Peyer's patch (tissue), 4 donors: ENCODE measurements at regions not wholly inside any gene's neighbourhood (a gene's known extent, or its start where the extent isn't known, plus 50 kb on each side); places are given as distances from the start of the nearest gene placed in this dataset.

Source experiments
- POLR2A ChIP-seq, 2 donors: fragments of 450-650 bp; IDR thresholded peaks; one replicate each; pipeline ENCODE4 v1.5.1; 2017; ENCODE audit warnings: antibody characterized with exemption in 2 of 2, mild to moderate bottlenecking in 2 of 2, moderate library complexity in 2 of 2
- TF ChIP-seq, protein P1 (sequence below), 6 experiments: fragments of 450-650 bp in 4 of 6; fragments of 200-600 bp in 2 of 6; sonication (generic) in 1 of 6; IDR thresholded peaks; one replicate each; pipeline ENCODE4 v1.5.1; 2017 to 2019; ENCODE audit warnings: antibody characterized with exemption in 6 of 6, mild to moderate bottlenecking in 3 of 6, moderate library complexity in 1 of 6

GRCh38 chr12:83559650-83560049 lies 872.9 kb downstream of the TMTC2 start:
- TF ChIP-seq, protein P1, sequence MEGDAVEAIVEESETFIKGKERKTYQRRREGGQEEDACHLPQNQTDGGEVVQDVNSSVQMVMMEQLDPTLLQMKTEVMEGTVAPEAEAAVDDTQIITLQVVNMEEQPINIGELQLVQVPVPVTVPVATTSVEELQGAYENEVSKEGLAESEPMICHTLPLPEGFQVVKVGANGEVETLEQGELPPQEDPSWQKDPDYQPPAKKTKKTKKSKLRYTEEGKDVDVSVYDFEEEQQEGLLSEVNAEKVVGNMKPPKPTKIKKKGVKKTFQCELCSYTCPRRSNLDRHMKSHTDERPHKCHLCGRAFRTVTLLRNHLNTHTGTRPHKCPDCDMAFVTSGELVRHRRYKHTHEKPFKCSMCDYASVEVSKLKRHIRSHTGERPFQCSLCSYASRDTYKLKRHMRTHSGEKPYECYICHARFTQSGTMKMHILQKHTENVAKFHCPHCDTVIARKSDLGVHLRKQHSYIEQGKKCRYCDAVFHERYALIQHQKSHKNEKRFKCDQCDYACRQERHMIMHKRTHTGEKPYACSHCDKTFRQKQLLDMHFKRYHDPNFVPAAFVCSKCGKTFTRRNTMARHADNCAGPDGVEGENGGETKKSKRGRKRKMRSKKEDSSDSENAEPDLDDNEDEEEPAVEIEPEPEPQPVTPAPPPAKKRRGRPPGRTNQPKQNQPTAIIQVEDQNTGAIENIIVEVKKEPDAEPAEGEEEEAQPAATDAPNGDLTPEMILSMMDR (IDR thresholded peaks at IDR 0.05) = no peak
- no peak for TF ChIP-seq POLR2A (IDR thresholded peaks at IDR 0.05)
